GM19240 (cell line): ENCODE measurements at regions not wholly inside any gene's neighbourhood (a gene's known extent, or its start where the extent isn't known, plus 50 kb on each side); places are given as distances from the start of the nearest gene placed in this dataset.

Experiments used
- DNase-seq: peaks from one replicate; pipeline ENCODE4 v3.0.0; 2011; ENCODE audit warnings: low spot score; ENCODE audit not compliant: insufficient read length

DNA sequence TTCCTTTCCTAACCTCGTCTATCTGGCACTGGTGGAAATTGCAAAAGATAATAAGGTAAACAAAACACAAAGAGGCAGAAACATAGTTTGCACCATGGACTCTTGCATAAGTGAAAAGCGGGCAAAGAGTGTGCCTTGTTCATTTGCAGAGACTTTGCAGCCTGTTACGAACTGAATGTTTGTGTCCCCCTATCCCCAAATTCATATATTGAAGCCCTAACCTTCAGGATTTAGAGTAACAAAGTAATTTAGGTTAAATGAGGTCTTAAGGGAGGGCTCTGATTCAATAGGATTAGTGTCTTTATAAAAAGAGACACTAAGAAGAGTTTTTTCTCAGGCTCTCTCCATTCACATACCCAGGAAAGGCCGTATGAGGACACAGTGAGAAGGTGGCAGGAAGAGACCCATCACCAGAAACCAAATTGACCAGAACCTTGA lies 52.1 kb upstream of the FAM169A start:
- no peak for DNase-seq

DNA sequence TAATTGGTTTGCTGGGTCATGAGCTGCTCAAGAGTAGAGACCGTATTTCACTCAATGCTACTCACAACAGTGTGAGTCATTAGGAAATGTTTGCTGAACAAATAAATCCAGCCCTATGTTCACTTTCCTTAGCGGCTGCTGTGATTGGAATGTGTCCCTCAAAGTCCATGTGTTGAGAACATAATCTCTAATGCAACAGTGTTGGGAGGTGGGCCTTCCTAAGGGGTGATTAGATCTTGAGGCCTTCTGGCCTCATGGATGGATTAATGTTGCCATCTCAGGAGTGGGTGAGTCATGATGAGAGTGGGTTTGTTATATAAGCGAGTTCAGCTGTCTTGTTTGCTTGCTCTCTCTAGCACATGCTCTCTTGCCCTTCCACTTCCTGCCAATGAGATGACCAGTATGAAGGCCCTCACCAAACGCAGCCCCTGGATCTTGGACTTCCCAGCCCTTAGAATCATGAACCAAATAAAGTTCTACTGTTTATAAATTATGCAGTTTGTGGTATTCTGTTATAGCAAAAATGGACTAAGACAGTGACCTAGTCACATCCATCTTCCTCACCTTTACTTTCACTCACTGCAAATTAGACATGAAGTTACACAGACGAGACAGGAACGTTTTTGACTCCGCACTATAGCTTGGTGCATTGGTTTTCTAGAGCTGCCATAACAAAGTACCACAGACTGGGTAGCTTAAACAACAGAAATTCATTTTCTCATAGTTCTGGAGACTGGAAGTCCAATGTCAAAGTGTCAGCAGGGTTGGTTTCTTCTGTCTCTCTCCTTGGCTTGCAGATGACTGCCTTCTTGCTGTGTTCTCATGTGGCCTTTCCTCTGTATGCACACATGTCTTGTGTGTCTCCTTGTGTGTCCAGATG lies 50.9 kb upstream of the FAM169A start:
- DNase-seq: no peak
